Dendritic cell treated with granulocyte-macrophage colony-stimulating factor and Interleukin-4, amounts not matched to agents 40 ng/mL and 50 ng/mL, for 4 days (primary cell): ENCODE measurements at regions not wholly inside any gene's neighbourhood (a gene's known extent, or its start where the extent isn't known, plus 50 kb on each side); places are given as distances from the start of the nearest gene placed in this dataset.
"Not testable (repeated sequence)": the region's sequence is repeated elsewhere in the genome, so short reads cannot be mapped to it uniquely, and the experiment has no call there.

Experiments used
- H3K27ac Mint-ChIP-seq: one replicate; pipeline ENCODE4 v1.8.0; 2022; ENCODE audit warnings: mild to moderate bottlenecking, mixed read lengths
- H3K27me3 Mint-ChIP-seq: one replicate; pipeline ENCODE4 v1.8.0; 2022; ENCODE audit warnings: mild to moderate bottlenecking, mixed read lengths
- H3K36me3 Mint-ChIP-seq: one replicate; pipeline ENCODE4 v1.8.0; 2022; ENCODE audit warnings: low read depth, mixed read lengths
- H3K4me1 Mint-ChIP-seq: one replicate; pipeline ENCODE4 v1.8.0; 2022; ENCODE audit warnings: low read depth, mixed read lengths
- H3K4me3 Mint-ChIP-seq: one replicate; pipeline ENCODE4 v1.8.0; 2022; ENCODE audit warnings: mild to moderate bottlenecking, moderate library complexity, mixed read lengths
- H3K9me3 Mint-ChIP-seq: one replicate; pipeline ENCODE4 v1.8.0; 2022; ENCODE audit warnings: mixed read lengths
- intact Hi-C: fragments of 100-400 bp; cut with micrococcal nuclease; formaldehyde crosslinking; loops from one replicate; pipeline ENCODE4 v1.15.0; 2022

GRCh38 chr12:14032191-14032590 is 50.8 kb upstream of the GRIN2B start:
- H3K27me3 Mint-ChIP-seq, H3K4me3 Mint-ChIP-seq, intact Hi-C loops, H3K36me3 Mint-ChIP-seq, H3K27ac Mint-ChIP-seq, H3K4me1 Mint-ChIP-seq: not testable (repeated sequence)
- H3K9me3 Mint-ChIP-seq, result peaks cover 11% of the 10 kb centered on the region

GRCh38 chr12:14043776-14044175 is 62.4 kb upstream of the GRIN2B start:
- intact Hi-C loops, result no loop called here
- Mint-ChIP-seq H3K36me3 (no peaks in the 10 kb centered on the region), H3K9me3 (peaks cover 12% of the 10 kb centered on the region), H3K27ac (no peak overlapping the region), H3K27me3 (no peaks in the 10 kb centered on the region), H3K4me1 (no peaks in the 10 kb centered on the region), H3K4me3 (no peak overlapping the region)

- Mint-ChIP-seq H3K27ac (no peak overlapping the region), H3K36me3 (no peaks in the 10 kb centered on the region)
- intact Hi-C loops, result no loop called here
Observed at GRCh38 chr12:14048941-14049545, 67.6 kb upstream of the GRIN2B start.

GRCh38 chr12:14057895-14058294 is 76.5 kb upstream of the GRIN2B start:
- no peaks in the 10 kb centered on the region for H3K4me1 Mint-ChIP-seq
- intact Hi-C loops, result no loop called here
- H3K27ac Mint-ChIP-seq, result no peak overlapping the region
- no peaks in the 10 kb centered on the region for H3K27me3 Mint-ChIP-seq
- no peak overlapping the region for H3K4me3 Mint-ChIP-seq
- H3K9me3 Mint-ChIP-seq, result no peaks in the 10 kb centered on the region
- H3K36me3 Mint-ChIP-seq, result no peaks in the 10 kb centered on the region

More at GRCh38 chr12:14048941-14049545, 67.6 kb upstream of the GRIN2B start:
- H3K9me3 Mint-ChIP-seq, result no peaks in the 10 kb centered on the region
- H3K27me3 Mint-ChIP-seq, result no peaks in the 10 kb centered on the region
- H3K4me1 Mint-ChIP-seq, result no peaks in the 10 kb centered on the region
- H3K4me3 Mint-ChIP-seq, result no peak overlapping the region

GRCh38 chr12:14058717-14059116 is 77.3 kb upstream of the GRIN2B start:
- intact Hi-C loops, result no loop called here
- H3K9me3 Mint-ChIP-seq, result peaks cover 1% of the 10 kb centered on the region
- no peaks in the 10 kb centered on the region for H3K4me1 Mint-ChIP-seq
- H3K27ac Mint-ChIP-seq, result no peak overlapping the region
- H3K4me3 Mint-ChIP-seq, result no peak overlapping the region
- H3K36me3 Mint-ChIP-seq, result no peaks in the 10 kb centered on the region
- H3K27me3 Mint-ChIP-seq, result no peaks in the 10 kb centered on the region

- Mint-ChIP-seq H3K9me3 (peaks cover 8% of the 10 kb centered on the region), H3K36me3 (no peaks in the 10 kb centered on the region), H3K4me3 (no peak overlapping the region), H3K27ac (no peak overlapping the region), H3K27me3 (no peaks in the 10 kb centered on the region), H3K4me1 (no peaks in the 10 kb centered on the region)
- intact Hi-C loops, result no loop called here
Observed at GRCh38 chr12:14059548-14059947, 78.1 kb upstream of the GRIN2B start.

- peaks cover 8% of the 10 kb centered on the region for H3K9me3 Mint-ChIP-seq
- no peaks in the 10 kb centered on the region for H3K36me3 Mint-ChIP-seq
- H3K4me1 Mint-ChIP-seq, result no peaks in the 10 kb centered on the region
- no peak overlapping the region for H3K27ac Mint-ChIP-seq
- H3K27me3 Mint-ChIP-seq, result no peaks in the 10 kb centered on the region
- intact Hi-C loops, result no loop called here
- H3K4me3 Mint-ChIP-seq, result no peak overlapping the region
Observed at GRCh38 chr12:14065616-14066015, 84.2 kb upstream of the GRIN2B start.

- H3K4me1 Mint-ChIP-seq, result no peaks in the 10 kb centered on the region
- H3K4me3 Mint-ChIP-seq, result no peak overlapping the region
- H3K27me3 Mint-ChIP-seq, result no peaks in the 10 kb centered on the region
- H3K36me3 Mint-ChIP-seq, result no peaks in the 10 kb centered on the region
- H3K27ac Mint-ChIP-seq, result no peak overlapping the region
- intact Hi-C loops, result no loop called here
- H3K9me3 Mint-ChIP-seq, result peaks cover 8% of the 10 kb centered on the region
Observed at GRCh38 chr12:14066021-14066420, 84.6 kb upstream of the GRIN2B start.

- peaks cover 5% of the 10 kb centered on the region for H3K9me3 Mint-ChIP-seq
- H3K36me3 Mint-ChIP-seq, result no peaks in the 10 kb centered on the region
- no peaks in the 10 kb centered on the region for H3K27me3 Mint-ChIP-seq
- H3K4me1 Mint-ChIP-seq, result no peaks in the 10 kb centered on the region
- H3K27ac Mint-ChIP-seq, result no peak overlapping the region
- no peak overlapping the region for H3K4me3 Mint-ChIP-seq
- intact Hi-C loops, result no loop called here
Observed at GRCh38 chr12:14068961-14069360, 87.6 kb upstream of the GRIN2B start.

- Mint-ChIP-seq H3K9me3 (no peaks in the 10 kb centered on the region), H3K4me3 (no peak overlapping the region), H3K27ac (no peak overlapping the region), H3K4me1 (no peaks in the 10 kb centered on the region), H3K27me3 (no peaks in the 10 kb centered on the region), H3K36me3 (no peaks in the 10 kb centered on the region)
- intact Hi-C loops, result no loop called here
Observed at GRCh38 chr12:14071833-14072232, 90.4 kb upstream of the GRIN2B start.

GRCh38 chr12:14072987-14073386 is 91.6 kb upstream of the GRIN2B start:
- Mint-ChIP-seq H3K27ac (no peak overlapping the region), H3K27me3 (no peaks in the 10 kb centered on the region), H3K9me3 (no peaks in the 10 kb centered on the region), H3K36me3 (no peaks in the 10 kb centered on the region), H3K4me1 (no peaks in the 10 kb centered on the region), H3K4me3 (no peak overlapping the region)
- intact Hi-C loops, result no loop called here

GRCh38 chr12:14075797-14076393 is 94.5 kb upstream of the GRIN2B start:
- no peaks in the 10 kb centered on the region for H3K4me1 Mint-ChIP-seq
- H3K9me3 Mint-ChIP-seq, result no peaks in the 10 kb centered on the region
- H3K27ac Mint-ChIP-seq, result no peak overlapping the region
- intact Hi-C loops, result no loop called here
- no peaks in the 10 kb centered on the region for H3K36me3 Mint-ChIP-seq
- H3K4me3 Mint-ChIP-seq, result no peak overlapping the region
- H3K27me3 Mint-ChIP-seq, result no peaks in the 10 kb centered on the region

- Mint-ChIP-seq H3K27ac (no peak overlapping the region), H3K4me1 (no peaks in the 10 kb centered on the region), H3K36me3 (no peaks in the 10 kb centered on the region), H3K27me3 (no peaks in the 10 kb centered on the region), H3K4me3 (no peak overlapping the region), H3K9me3 (no peaks in the 10 kb centered on the region)
- intact Hi-C loops, result no loop called here
Observed at GRCh38 chr12:14076538-14076937, 95.1 kb upstream of the GRIN2B start.

GRCh38 chr12:14086838-14087237 is 105.4 kb upstream of the GRIN2B start:
- Mint-ChIP-seq H3K9me3 (no peaks in the 10 kb centered on the region), H3K4me1 (no peaks in the 10 kb centered on the region), H3K27ac (no peak overlapping the region), H3K36me3 (no peaks in the 10 kb centered on the region), H3K27me3 (no peaks in the 10 kb centered on the region), H3K4me3 (no peak overlapping the region)
- intact Hi-C loops, result no loop called here

GRCh38 chr12:14099994-14100393 is 118.6 kb upstream of the GRIN2B start:
- Mint-ChIP-seq H3K27me3 (no peaks in the 10 kb centered on the region), H3K4me1 (no peaks in the 10 kb centered on the region), H3K9me3 (peaks cover 36% of the 10 kb centered on the region), H3K27ac (no peak overlapping the region), H3K36me3 (no peaks in the 10 kb centered on the region), H3K4me3 (no peak overlapping the region)
- intact Hi-C loops, result no loop called here
